Naive thymus-derived CD4-positive, alpha-beta T cell (primary cell): ENCODE measurements at regions not wholly inside any gene's neighbourhood (a gene's known extent, or its start where the extent isn't known, plus 50 kb on each side); places are given as distances from the start of the nearest gene placed in this dataset.
"Not testable (repeated sequence)": the region's sequence is repeated elsewhere in the genome, so short reads cannot be mapped to it uniquely, and the experiment has no call there.

Experiments
- ATAC-seq: fragments of 150-1000 bp; cut with Tn5 transposase; 2 replicates; pipeline ENCODE4 v1.10.0; 2021; ENCODE audit warnings: mild to moderate bottlenecking, moderate library complexity
- CTCF ChIA-PET: fragments of 350-600 bp; sonication (Branson Sonifier 250); formaldehyde crosslinking; loops from one replicate; lab custom pipeline; 2021; ENCODE audit warnings: antibody characterized with exemption; lab: Charles Lee
- POLR2A ChIA-PET: fragments of 350-600 bp; sonication (Branson Sonifier 250); formaldehyde crosslinking; loops from one replicate; lab custom pipeline; 2021; ENCODE audit warnings: antibody characterized with exemption, inconsistent platforms; lab: Charles Lee
- DNase-seq, 9 donors: peaks; one replicate each; pipeline versions ENCODE4 v3.0.0 to v3.0.0-alpha.2; 2020 to 2022; ENCODE audit warnings: mixed read lengths in 1 of 9
- H3K27ac ChIP-seq: one replicate; pipeline ENCODE4 v1.7.0; 2013; ENCODE audit warnings: mild to moderate bottlenecking, low read depth, low read length, moderate library complexity
- H3K27me3 ChIP-seq, 2 donors: one replicate each; pipeline ENCODE4 v1.7.0; 2013; ENCODE audit warnings: low read length in 2 of 2, mild to moderate bottlenecking in 2 of 2, moderate library complexity in 2 of 2; ENCODE audit not compliant: control insufficient read depth in 2 of 2, insufficient read depth in 2 of 2
- H3K36me3 ChIP-seq, 3 experiments: 1 replicate in 2 of 3; 2 replicates in 1 of 3; pipeline ENCODE4 v1.7.0; 2013; ENCODE audit warnings: low read length in 3 of 3, mild to moderate bottlenecking in 3 of 3, moderate library complexity in 1 of 3; ENCODE audit not compliant: insufficient read depth in 3 of 3, control insufficient read depth in 2 of 3
- H3K4me1 ChIP-seq, 2 donors: one replicate each; pipeline ENCODE4 v1.7.0; 2013; ENCODE audit warnings: low read length in 2 of 2, mild to moderate bottlenecking in 2 of 2, moderate library complexity in 1 of 2; ENCODE audit not compliant: control insufficient read depth in 2 of 2, insufficient read depth in 2 of 2
- H3K4me3 ChIP-seq: 2 replicates; pipeline ENCODE4 v1.7.0; 2013; ENCODE audit warnings: mild to moderate bottlenecking, low read length
- H3K9me3 ChIP-seq, 3 experiments: 1 replicate in 2 of 3; 2 replicates in 1 of 3; pipeline ENCODE4 v1.7.0; 2013; ENCODE audit warnings: low read length in 3 of 3; ENCODE audit not compliant: control insufficient read depth in 2 of 3
- H3K27ac Mint-ChIP-seq, 9 donors: one replicate each; pipeline ENCODE4 v1.8.0; 2020 to 2022; ENCODE audit warnings: mixed read lengths in 9 of 9, mild to moderate bottlenecking in 8 of 9, moderate library complexity in 5 of 9, inconsistent platforms in 2 of 9
- H3K27me3 Mint-ChIP-seq, 5 donors: one replicate each; pipeline ENCODE4 v1.8.0; 2021 to 2022; ENCODE audit warnings: mixed read lengths in 5 of 5, mild to moderate bottlenecking in 1 of 5
- H3K36me3 Mint-ChIP-seq, 5 donors: one replicate each; pipeline ENCODE4 v1.8.0; 2020 to 2022; ENCODE audit warnings: mixed read lengths in 5 of 5, mild to moderate bottlenecking in 3 of 5, inconsistent platforms in 1 of 5
- H3K4me1 Mint-ChIP-seq, 7 donors: one replicate each; pipeline ENCODE4 v1.8.0; 2020 to 2022; ENCODE audit warnings: mixed read lengths in 7 of 7, mild to moderate bottlenecking in 3 of 7, inconsistent platforms in 1 of 7
- H3K4me3 Mint-ChIP-seq, 10 donors: one replicate each; pipeline ENCODE4 v1.8.0; 2020 to 2022; ENCODE audit warnings: mild to moderate bottlenecking in 10 of 10, mixed read lengths in 10 of 10, moderate library complexity in 6 of 10, inconsistent platforms in 2 of 10
- H3K9me3 Mint-ChIP-seq, 11 donors: one replicate each; pipeline ENCODE4 v1.8.0; 2020 to 2022; ENCODE audit warnings: mixed read lengths in 11 of 11, mild to moderate bottlenecking in 4 of 11, inconsistent platforms in 1 of 11, moderate library complexity in 1 of 11
- intact Hi-C, 2 donors: fragments of 100-400 bp; cut with micrococcal nuclease; formaldehyde crosslinking; loops; one replicate each; pipeline ENCODE4 v1.15.1; 2023

- H3K36me3 Mint-ChIP-seq: no peaks in the 10 kb centered on the region
- H3K9me3 Mint-ChIP-seq: peaks cover 0 to 15% (median 0%) of the 10 kb centered on the region in 11 donors
- no peaks in the 10 kb centered on the region for H3K27me3 ChIP-seq
- no peaks in the 10 kb centered on the region for H3K4me1 ChIP-seq
- no peaks in the 10 kb centered on the region for H3K4me1 Mint-ChIP-seq
- H3K36me3 ChIP-seq: no peaks in the 10 kb centered on the region
- DNase-seq: no peak
- H3K4me3 Mint-ChIP-seq: no peak overlapping the region
- POLR2A ChIA-PET: no interaction called here
- H3K27me3 Mint-ChIP-seq: no peaks in the 10 kb centered on the region
- no peaks in the 10 kb centered on the region for H3K9me3 ChIP-seq
- intact Hi-C loops: no loop called here
- H3K27ac ChIP-seq: no peak overlapping the region
- CTCF ChIA-PET: no interaction called here
- H3K4me3 ChIP-seq: no peak overlapping the region
- ATAC-seq: no peak
- H3K27ac Mint-ChIP-seq: no peak overlapping the region
These were observed 805.7 kb upstream of the GBE1 start for GRCh38 chr3:82567029-82567600.

GRCh38 chr3:82562896-82563295, 801.5 kb upstream of the GBE1 start:
- Mint-ChIP-seq H3K4me1 (no peaks in the 10 kb centered on the region), H3K4me3 (no peak overlapping the region), H3K27ac (no peak overlapping the region), H3K27me3 (no peaks in the 10 kb centered on the region), H3K36me3 (no peaks in the 10 kb centered on the region), H3K9me3 (peaks cover 0 to 15% (median 0%) of the 10 kb centered on the region in 11 donors)
- CTCF ChIA-PET: no interaction called here
- ATAC-seq (no peak), DNase-seq (no peak)
- no peak overlapping the region for H3K4me3 ChIP-seq
- no peak overlapping the region for H3K27ac ChIP-seq
- POLR2A ChIA-PET: no interaction called here
- H3K9me3 ChIP-seq: no peaks in the 10 kb centered on the region
- H3K4me1 ChIP-seq: no peaks in the 10 kb centered on the region
- intact Hi-C loops: no loop called here
- no peaks in the 10 kb centered on the region for H3K36me3 ChIP-seq
- no peaks in the 10 kb centered on the region for H3K27me3 ChIP-seq

GRCh38 chr3:82561784-82562183, 800.3 kb upstream of the GBE1 start:
- Histone ChIP-seq H3K4me1 (no peaks in the 10 kb centered on the region), H3K36me3 (no peaks in the 10 kb centered on the region), H3K27ac (no peak overlapping the region), H3K27me3 (no peaks in the 10 kb centered on the region), H3K9me3 (no peaks in the 10 kb centered on the region), H3K4me3 (no peak overlapping the region)
- Mint-ChIP-seq H3K36me3 (no peaks in the 10 kb centered on the region), H3K4me3 (no peak overlapping the region), H3K9me3 (peaks cover 0 to 15% (median 0%) of the 10 kb centered on the region in 11 donors), H3K27me3 (no peaks in the 10 kb centered on the region), H3K27ac (no peak overlapping the region), H3K4me1 (no peaks in the 10 kb centered on the region)
- no peak for DNase-seq
- CTCF ChIA-PET: no interaction called here
- ATAC-seq: no peak
- intact Hi-C loops: no loop called here
- POLR2A ChIA-PET: no interaction called here

- intact Hi-C loops: no loop called here
- Histone ChIP-seq H3K4me3 (no peak overlapping the region), H3K27ac (no peak overlapping the region), H3K36me3 (no peaks in the 10 kb centered on the region), H3K9me3 (no peaks in the 10 kb centered on the region), H3K4me1 (no peaks in the 10 kb centered on the region), H3K27me3 (no peaks in the 10 kb centered on the region)
- Mint-ChIP-seq H3K27me3 (no peaks in the 10 kb centered on the region), H3K36me3 (no peaks in the 10 kb centered on the region), H3K4me3 (no peak overlapping the region), H3K9me3 (peaks cover 0 to 6% (median 0%) of the 10 kb centered on the region in 11 donors), H3K4me1 (no peaks in the 10 kb centered on the region), H3K27ac (no peak overlapping the region)
- ChIA-PET POLR2A (no interaction called here), CTCF (no interaction called here)
- DNase-seq: no peak
- ATAC-seq: no peak
These were observed 796.6 kb upstream of the GBE1 start for GRCh38 chr3:82558081-82558480.

GRCh38 chr3:82556113-82556512, 794.7 kb upstream of the GBE1 start:
- no peak for DNase-seq
- Histone ChIP-seq H3K4me3 (no peak overlapping the region), H3K4me1 (no peaks in the 10 kb centered on the region), H3K9me3 (no peaks in the 10 kb centered on the region), H3K27me3 (no peaks in the 10 kb centered on the region), H3K36me3 (no peaks in the 10 kb centered on the region), H3K27ac (no peak overlapping the region)
- POLR2A ChIA-PET: no interaction called here
- ATAC-seq: no peak
- no peaks in the 10 kb centered on the region for H3K27me3 Mint-ChIP-seq
- CTCF ChIA-PET: no interaction called here
- H3K4me3 Mint-ChIP-seq: no peak overlapping the region
- no peaks in the 10 kb centered on the region for H3K4me1 Mint-ChIP-seq
- no peak overlapping the region for H3K27ac Mint-ChIP-seq
- intact Hi-C loops: no loop called here
- H3K36me3 Mint-ChIP-seq: no peaks in the 10 kb centered on the region
- peaks cover 0 to 8% (median 3%) of the 10 kb centered on the region in 11 donors for H3K9me3 Mint-ChIP-seq

- H3K27me3 ChIP-seq, H3K27ac Mint-ChIP-seq, ATAC-seq, H3K27me3 Mint-ChIP-seq, H3K9me3 ChIP-seq, H3K4me3 Mint-ChIP-seq, CTCF ChIA-PET, H3K36me3 ChIP-seq, H3K4me3 ChIP-seq, DNase-seq, H3K36me3 Mint-ChIP-seq, H3K27ac ChIP-seq, H3K4me1 ChIP-seq, H3K4me1 Mint-ChIP-seq, POLR2A ChIA-PET, intact Hi-C loops: not testable (repeated sequence)
- H3K9me3 Mint-ChIP-seq: peaks cover 0 to 12% (median 5%) of the 10 kb centered on the region in 11 donors
These were observed 781.1 kb upstream of the GBE1 start for GRCh38 chr3:82542556-82542955.

- no peaks in the 10 kb centered on the region for H3K36me3 Mint-ChIP-seq
- no peaks in the 10 kb centered on the region for H3K27me3 ChIP-seq
- CTCF ChIA-PET: no interaction called here
- ATAC-seq (no peak), DNase-seq (no peak)
- H3K4me3 Mint-ChIP-seq: no peak overlapping the region
- peaks cover 0 to 34% (median 8%) of the 10 kb centered on the region in 11 donors for H3K9me3 Mint-ChIP-seq
- POLR2A ChIA-PET: no interaction called here
- H3K27ac Mint-ChIP-seq: no peak overlapping the region
- H3K9me3 ChIP-seq: no peaks in the 10 kb centered on the region
- H3K27me3 Mint-ChIP-seq: no peaks in the 10 kb centered on the region
- H3K4me1 ChIP-seq: no peaks in the 10 kb centered on the region
- H3K36me3 ChIP-seq: no peaks in the 10 kb centered on the region
- no peak overlapping the region for H3K27ac ChIP-seq
- intact Hi-C loops: no loop called here
- H3K4me3 ChIP-seq: no peak overlapping the region
- no peaks in the 10 kb centered on the region for H3K4me1 Mint-ChIP-seq
These were observed 760.2 kb upstream of the GBE1 start for GRCh38 chr3:82521657-82522056.
